Suprapubic skin (tissue), 4 donors: ENCODE measurements at regions not wholly inside any gene's neighbourhood (a gene's known extent, or its start where the extent isn't known, plus 50 kb on each side); places are given as distances from the start of the nearest gene placed in this dataset.

Source experiments
- DNase-seq, 2 donors: peaks; one replicate each; pipeline ENCODE4 v3.0.0-alpha.2; 2019; ENCODE audit warnings: low spot score in 2 of 2
- H3K27ac ChIP-seq: fragments of 200-600 bp; sonication (generic); one replicate; pipeline ENCODE4 v1.5.1; 2019
- H3K27me3 ChIP-seq: fragments of 200-600 bp; sonication (generic); one replicate; pipeline ENCODE4 v1.5.1; 2019
- H3K36me3 ChIP-seq: fragments of 200-600 bp; sonication (generic); one replicate; pipeline ENCODE4 v1.5.1; 2019
- H3K4me1 ChIP-seq: fragments of 200-600 bp; sonication (generic); one replicate; pipeline ENCODE4 v1.5.1; 2019
- H3K4me3 ChIP-seq: fragments of 200-600 bp; sonication (generic); one replicate; pipeline ENCODE4 v1.5.1; 2019; ENCODE audit warnings: mild to moderate bottlenecking
- H3K9me3 ChIP-seq: fragments of 200-600 bp; sonication (generic); one replicate; pipeline ENCODE4 v1.5.1; 2019
- EP300 ChIP-seq: sonication (generic); formaldehyde crosslinking; IDR thresholded peaks from one replicate; pipeline ENCODE4 v1.6.1; 2017; ENCODE audit warnings: antibody characterized with exemption
- POLR2A ChIP-seq, 2 donors: fragments of 450-650 bp; IDR thresholded peaks; one replicate each; pipeline ENCODE4 v1.6.1; 2017; ENCODE audit warnings: antibody characterized with exemption in 2 of 2, mild to moderate bottlenecking in 2 of 2, moderate library complexity in 2 of 2
- POLR2AphosphoS5 ChIP-seq, 3 donors: sonication (generic); formaldehyde crosslinking; IDR thresholded peaks; one replicate each; pipeline ENCODE4 v1.6.1; 2017; ENCODE audit warnings: antibody characterized with exemption in 3 of 3
- WGBS: methylation state at CpG from one replicate; pipeline ENCODE4 v1.1.5; 2018; 5-methylcytosine and 5-hydroxymethylcytosine counted together
- TF ChIP-seq, protein P1 (sequence below), 2 donors: fragments of 200-600 bp in 1 of 2; fragments of 450-650 bp in 1 of 2; sonication (generic) in 1 of 2; IDR thresholded peaks; one replicate each; pipeline ENCODE4 v1.5.1; 2016 to 2019; ENCODE audit warnings: antibody characterized with exemption in 2 of 2, mild to moderate bottlenecking in 1 of 2, moderate library complexity in 1 of 2

DNA sequence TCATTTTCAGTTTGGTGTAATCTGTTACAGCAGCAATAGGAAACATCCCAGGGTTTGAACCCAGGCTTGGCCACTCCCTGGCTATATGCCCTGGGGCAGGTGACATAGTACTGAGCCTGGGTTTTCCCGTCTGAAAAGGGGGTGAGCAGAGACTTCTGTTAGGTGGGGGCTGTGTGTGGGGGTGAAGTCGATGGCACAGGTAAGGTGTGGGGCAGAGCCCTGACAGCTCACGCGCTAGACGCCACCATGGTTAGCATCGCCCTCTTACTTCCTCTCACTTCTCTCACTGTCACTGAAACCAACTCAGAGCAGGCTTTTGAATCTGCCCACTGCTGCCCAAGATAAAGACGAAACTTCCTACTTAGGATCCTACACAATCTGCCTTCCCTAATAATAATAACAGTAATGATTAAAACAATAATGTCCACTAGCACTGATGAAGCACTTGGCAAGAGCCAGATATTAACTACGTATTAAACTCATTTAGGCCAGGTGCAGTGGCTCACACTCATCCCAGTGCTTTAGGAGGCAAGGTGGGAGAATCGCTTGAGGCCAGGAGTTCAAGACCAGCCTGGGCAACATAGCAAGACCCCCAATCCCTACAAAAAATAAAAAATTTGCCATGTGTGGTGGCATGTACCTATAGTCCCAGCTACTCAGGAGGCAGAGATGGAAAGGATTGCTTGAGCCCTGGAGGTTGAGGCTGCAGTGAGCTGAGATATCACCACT is 117.9 kb upstream of the PTPN1 start:
- H3K4me1 ChIP-seq = peaks cover 18% of the 10 kb centered on the region
- no peaks in the 10 kb centered on the region for H3K9me3 ChIP-seq
- TF ChIP-seq EP300 = no peak
- TF ChIP-seq POLR2AphosphoS5 (IDR thresholded peaks at IDR 0.05) = no peak
- TF ChIP-seq POLR2A (IDR thresholded peaks at IDR 0.05) = no peak
- TF ChIP-seq, protein P1, sequence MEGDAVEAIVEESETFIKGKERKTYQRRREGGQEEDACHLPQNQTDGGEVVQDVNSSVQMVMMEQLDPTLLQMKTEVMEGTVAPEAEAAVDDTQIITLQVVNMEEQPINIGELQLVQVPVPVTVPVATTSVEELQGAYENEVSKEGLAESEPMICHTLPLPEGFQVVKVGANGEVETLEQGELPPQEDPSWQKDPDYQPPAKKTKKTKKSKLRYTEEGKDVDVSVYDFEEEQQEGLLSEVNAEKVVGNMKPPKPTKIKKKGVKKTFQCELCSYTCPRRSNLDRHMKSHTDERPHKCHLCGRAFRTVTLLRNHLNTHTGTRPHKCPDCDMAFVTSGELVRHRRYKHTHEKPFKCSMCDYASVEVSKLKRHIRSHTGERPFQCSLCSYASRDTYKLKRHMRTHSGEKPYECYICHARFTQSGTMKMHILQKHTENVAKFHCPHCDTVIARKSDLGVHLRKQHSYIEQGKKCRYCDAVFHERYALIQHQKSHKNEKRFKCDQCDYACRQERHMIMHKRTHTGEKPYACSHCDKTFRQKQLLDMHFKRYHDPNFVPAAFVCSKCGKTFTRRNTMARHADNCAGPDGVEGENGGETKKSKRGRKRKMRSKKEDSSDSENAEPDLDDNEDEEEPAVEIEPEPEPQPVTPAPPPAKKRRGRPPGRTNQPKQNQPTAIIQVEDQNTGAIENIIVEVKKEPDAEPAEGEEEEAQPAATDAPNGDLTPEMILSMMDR (IDR thresholded peaks at IDR 0.05) = no peak
- no peak overlapping the region for H3K4me3 ChIP-seq
- WGBS = 80% methylated on average over 9 of the region's 9 CpGs
- DNase-seq = no peak
- H3K36me3 ChIP-seq = no peaks in the 10 kb centered on the region
- H3K27ac ChIP-seq = no peak overlapping the region
- no peaks in the 10 kb centered on the region for H3K27me3 ChIP-seq

GRCh38 chr20:50393242-50393641 is 116.9 kb upstream of the PTPN1 start:
- no peaks in the 10 kb centered on the region for H3K36me3 ChIP-seq
- no peak overlapping the region for H3K27ac ChIP-seq
- TF ChIP-seq POLR2AphosphoS5 (IDR thresholded peaks at IDR 0.05) = no peak
- 88% methylated on average over 5 of the region's 6 CpGs for WGBS
- no peaks in the 10 kb centered on the region for H3K27me3 ChIP-seq
- no peaks in the 10 kb centered on the region for H3K9me3 ChIP-seq
- peaks cover 18% of the 10 kb centered on the region for H3K4me1 ChIP-seq
- DNase-seq = no peak
- no peak overlapping the region for H3K4me3 ChIP-seq

DNA sequence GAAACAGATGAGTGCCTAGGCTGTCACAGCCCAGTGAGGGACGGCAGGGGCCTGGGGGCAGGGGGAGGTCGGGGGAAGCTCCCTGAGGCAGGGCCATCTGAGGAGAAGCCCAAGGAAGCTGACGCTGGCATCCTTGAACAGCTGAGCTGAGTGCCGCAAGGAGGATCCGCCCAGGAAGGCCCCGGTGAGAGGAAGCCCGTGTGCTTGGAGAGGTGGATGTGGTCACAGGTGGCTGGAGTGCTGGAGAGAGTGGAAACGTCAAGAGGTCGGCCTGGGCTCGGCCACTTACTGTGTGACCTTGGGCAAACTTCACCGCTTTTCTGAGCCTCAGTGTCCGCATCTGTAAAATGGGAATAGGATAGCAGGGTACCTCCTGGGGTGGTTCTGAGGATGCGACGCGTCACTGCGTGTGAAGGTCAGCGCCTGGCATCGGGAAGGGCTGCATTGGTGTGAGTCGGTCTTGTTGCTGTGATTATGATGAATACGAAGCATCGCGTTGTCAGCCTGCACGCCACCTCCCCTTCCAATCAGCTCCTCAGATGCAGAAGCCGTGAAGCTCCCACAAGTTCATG is 116.1 kb upstream of the PTPN1 start:
- TF ChIP-seq POLR2AphosphoS5 (IDR thresholded peaks at IDR 0.05) (no peak), EP300 (no peak), POLR2A (IDR thresholded peaks at IDR 0.05) (no peak)
- TF ChIP-seq, protein P1 (IDR thresholded peaks at IDR 0.05) = no peak
- WGBS = 87% methylated on average over 24 of the region's 24 CpGs
- no peak overlapping the region for H3K4me3 ChIP-seq
- no peaks in the 10 kb centered on the region for H3K9me3 ChIP-seq
- H3K4me1 ChIP-seq = peaks cover 22% of the 10 kb centered on the region
- no peaks in the 10 kb centered on the region for H3K27me3 ChIP-seq
- DNase-seq = no peak
- H3K36me3 ChIP-seq = no peaks in the 10 kb centered on the region
- H3K27ac ChIP-seq = peak overlapping the region; percentile 74

- 82% methylated on average over 10 of the region's 11 CpGs for WGBS
- no peak for TF ChIP-seq POLR2A (IDR thresholded peaks at IDR 0.05)
- peak overlapping the region; percentile 74 for H3K27ac ChIP-seq
- H3K4me3 ChIP-seq = no peak overlapping the region
- DNase-seq = no peak
- H3K27me3 ChIP-seq = no peaks in the 10 kb centered on the region
- no peaks in the 10 kb centered on the region for H3K36me3 ChIP-seq
- H3K4me1 ChIP-seq = peaks cover 27% of the 10 kb centered on the region
- H3K9me3 ChIP-seq = no peaks in the 10 kb centered on the region
Observed at GRCh38 chr20:50394569-50394968, 115.6 kb upstream of the PTPN1 start.

GRCh38 chr20:50395251-50395729 is 114.9 kb upstream of the PTPN1 start:
- peak in 1 of 2 donors; percentile 81 for DNase-seq
- peak; percentile 100 for TF ChIP-seq EP300
- TF ChIP-seq POLR2AphosphoS5 (IDR thresholded peaks at IDR 0.05) = peak in 2 of 3 donors; percentile 66 to 98
- TF ChIP-seq, protein P1 (IDR thresholded peaks at IDR 0.05) = no peak
- Histone ChIP-seq H3K4me3 (no peak overlapping the region), H3K9me3 (no peaks in the 10 kb centered on the region), H3K27ac (peak overlapping the region; percentile 74), H3K4me1 (peaks cover 30% of the 10 kb centered on the region), H3K36me3 (no peaks in the 10 kb centered on the region), H3K27me3 (no peaks in the 10 kb centered on the region)
- 33% methylated on average over 9 of the region's 11 CpGs for WGBS

GRCh38 chr20:50395914-50396488 is 114.2 kb upstream of the PTPN1 start:
- TF ChIP-seq EP300 = no peak
- TF ChIP-seq POLR2A (IDR thresholded peaks at IDR 0.05) = no peak
- TF ChIP-seq, protein P1 (IDR thresholded peaks at IDR 0.05) = no peak
- TF ChIP-seq POLR2AphosphoS5 (IDR thresholded peaks at IDR 0.05) = no peak
- DNase-seq = no peak
- Histone ChIP-seq H3K9me3 (no peaks in the 10 kb centered on the region), H3K4me3 (no peak overlapping the region), H3K36me3 (no peaks in the 10 kb centered on the region), H3K27ac (peak overlapping the region; percentile 74), H3K4me1 (peaks cover 30% of the 10 kb centered on the region), H3K27me3 (no peaks in the 10 kb centered on the region)
- WGBS = 91% methylated on average over 14 of the region's 14 CpGs
